ENCODE measurements at regions not wholly inside any gene's neighbourhood (a gene's known extent, or its start where the extent isn't known, plus 50 kb on each side); places are given as distances from the start of the nearest gene placed in this dataset.

- H3K4me1 ChIP-seq (replicated peaks in 1 of 4; ENCODE audit: control insufficient read depth in 3 of 4, insufficient read depth in 4 of 4, low read length in 3 of 4): no peaks in the 10 kb centered on the region
- no peak overlapping the region for H2BK120ac ChIP-seq (replicated peaks; ENCODE audit: low read depth, low read length)
- FAIRE-seq: no peak
- no peaks in the 10 kb centered on the region for H3K79me1 ChIP-seq (ENCODE audit: low read depth, low read length)
- H2AFZ ChIP-seq (ENCODE audit: low read length): no peak overlapping the region
- H3K4me3 ChIP-seq (ENCODE audit: extremely low read depth in 1 of 4, insufficient read depth in 2 of 4, low read depth in 3 of 4, low read length in 4 of 4): no peak overlapping the region
- no peak overlapping the region for H4K8ac ChIP-seq (ENCODE audit: extremely low read depth, insufficient read depth, low read length)
- WGBS, 2 experiments (ENCODE audit: extremely low coverage in 1 of 2, insufficient coverage in 1 of 2, insufficient read length in 1 of 2, insufficient replicate concordance in 2 of 2, low coverage in 1 of 2, low lambda C conversion rate in 2 of 2, missing lambda C conversion rate in 1 of 2): 71% methylated on average over 2 of the region's 2 CpGs; no CpG with 5 or more reads in 1 of the 2 experiments
- H4K20me1 ChIP-seq (replicated peaks in 1 of 2; ENCODE audit: control insufficient read depth in 1 of 2, insufficient read depth in 2 of 2, low read length in 2 of 2): no peaks in the 10 kb centered on the region
- no peak overlapping the region for H2BK5ac ChIP-seq (ENCODE audit: low read depth, low read length)
- H2BK15ac ChIP-seq (ENCODE audit: low read length): no peak overlapping the region
- H3K4ac ChIP-seq (replicated peaks; ENCODE audit: insufficient read length, low read depth, low read length): no peak overlapping the region
- H3K4me2 ChIP-seq (ENCODE audit: insufficient read depth in 1 of 2, low read depth in 2 of 2, low read length in 2 of 2): no peak overlapping the region
- no peak overlapping the region for H3K14ac ChIP-seq (ENCODE audit: insufficient read length)
- H4K91ac ChIP-seq (replicated peaks; ENCODE audit: insufficient read length, low read length): no peak overlapping the region
- DNase-seq (ENCODE audit: low read depth in 1 of 2, low spot score in 2 of 2): no peak
- no peak overlapping the region for H4K5ac ChIP-seq (ENCODE audit: insufficient read length, low read depth, low read length)
- no peaks in the 10 kb centered on the region for H3K79me2 ChIP-seq (ENCODE audit: control insufficient read depth in 1 of 2, insufficient read depth in 2 of 2, low read length in 2 of 2)
- H2BK12ac ChIP-seq (ENCODE audit: low read depth, low read length): no peak overlapping the region
- H3K18ac ChIP-seq (ENCODE audit: extremely low read depth, low read length): no peak overlapping the region
- H2BK20ac ChIP-seq (ENCODE audit: low read length): no peak overlapping the region
- H3K9me3 ChIP-seq (ENCODE audit: insufficient read depth in 2 of 2, low read depth in 1 of 2, low read length in 1 of 2): no peaks in the 10 kb centered on the region
- ChIA-PET CTCF (ENCODE audit: partially characterized antibody) (interaction anchor here (0.6 kb wide), 1 partner anchor 109 kb away, joined by 3 read pairs; no protein-coding TSS in a partner anchor), POLR2A (ENCODE audit: partially characterized antibody) (no interaction called here)
- no peak overlapping the region for H3K27ac ChIP-seq (ENCODE audit: low read depth, low read length)
- H3K23ac ChIP-seq (ENCODE audit: insufficient read length): no peak overlapping the region
- H3K36me3 ChIP-seq (ENCODE audit: control insufficient read depth in 2 of 4, insufficient read depth in 4 of 4, low read length in 3 of 4): no peaks in the 10 kb centered on the region
- H2AK5ac ChIP-seq (ENCODE audit: low read depth, low read length): no peak overlapping the region
- no peak overlapping the region for H3K9ac ChIP-seq (replicated peaks in 1 of 4; ENCODE audit: extremely low read depth in 1 of 4, low read depth in 3 of 4, low read length in 3 of 4)
- no peak overlapping the region for H3K56ac ChIP-seq (replicated peaks; ENCODE audit: insufficient read length, low read depth, low read length)
- no peaks in the 10 kb centered on the region for H3K27me3 ChIP-seq (replicated peaks in 1 of 4; ENCODE audit: control insufficient read depth in 3 of 4, extremely low read depth in 1 of 4, insufficient read depth in 3 of 4, low read length in 3 of 4)
- H3K23me2 ChIP-seq (ENCODE audit: low read depth, low read length): no peaks in the 10 kb centered on the region
- TF ChIP-seq CTCF (IDR thresholded peaks at IDR 0.05; ENCODE audit: control extremely low read depth in 1 of 3, insufficient read depth in 1 of 3, low read depth in 1 of 3, low read length in 3 of 3) (no peak), RAD21 (IDR thresholded peaks at IDR 0.05 in 1 of 2, conservative IDR thresholded peaks at IDR 0.05 in 1 of 2; ENCODE audit: low read depth in 2 of 2, low read length in 2 of 2) (no peak), HDAC6 (IDR thresholded peaks at IDR 0.05; ENCODE audit: low read depth, low read length) (no peak), KDM1A (IDR thresholded peaks at IDR 0.05; ENCODE audit: borderline replicate concordance, low read length) (no peak), CREB1 (IDR thresholded peaks at IDR 0.05) (no peak), CEBPB (IDR thresholded peaks at IDR 0.05; ENCODE audit: low read depth, low read length) (no peak), SIX5 (IDR thresholded peaks at IDR 0.05; ENCODE audit: low read depth, low read length) (no peak), BCL11A (IDR thresholded peaks at IDR 0.05; ENCODE audit: low read depth in 2 of 2, low read length in 2 of 2) (no peak), SP4 (IDR thresholded peaks at IDR 0.05; ENCODE audit: low read length) (no peak), ASH2L (IDR thresholded peaks at IDR 0.05; ENCODE audit: low read length) (no peak), TBP (IDR thresholded peaks at IDR 0.05; ENCODE audit: low read depth, low read length) (no peak), RFX5 (IDR thresholded peaks at IDR 0.05; ENCODE audit: borderline replicate concordance, low read depth, low read length) (no peak), TAF7 (optimal IDR thresholded peaks at IDR 0.05; ENCODE audit: borderline replicate concordance, low read depth, low read length) (no peak), NRF1 (IDR thresholded peaks at IDR 0.05; ENCODE audit: low read depth, low read length) (no peak)
Measured at GRCh38 chr2:164260506-164260905, 360.8 kb downstream of the GRB14 start.

All from H1 (cell line).